H9 (cell line): ENCODE measurements at regions not wholly inside any gene's neighbourhood (a gene's known extent, or its start where the extent isn't known, plus 50 kb on each side); places are given as distances from the start of the nearest gene placed in this dataset.

Experiments used
- DNase-seq: peaks from one replicate; pipeline ENCODE4 v3.0.0-alpha.2; 2017
- H2AFZ ChIP-seq: one replicate; pipeline ENCODE4 v1.6.1; 2013; ENCODE audit warnings: mild to moderate bottlenecking, low read length, control low read depth, moderate library complexity
- H2AK5ac ChIP-seq: 2 replicates; pipeline ENCODE4 v1.6.1; 2013; ENCODE audit warnings: low read length, control low read depth, mixed read lengths; ENCODE audit not compliant: insufficient read length
- H2BK120ac ChIP-seq: one replicate; pipeline ENCODE4 v1.6.1; 2013; ENCODE audit warnings: low read depth, mild to moderate bottlenecking, low read length, control low read depth, inconsistent platforms; ENCODE audit not compliant: poor library complexity, severe bottlenecking
- H2BK12ac ChIP-seq: 2 replicates; pipeline ENCODE4 v1.6.1; 2013; ENCODE audit warnings: low read length, control low read depth, mixed read lengths, low read depth; ENCODE audit not compliant: insufficient read length
- H2BK15ac ChIP-seq: 2 replicates; pipeline ENCODE4 v1.6.1; 2013; ENCODE audit warnings: low read depth, low read length, control low read depth
- H2BK20ac ChIP-seq: one replicate; pipeline ENCODE4 v1.6.1; 2013; ENCODE audit warnings: low read depth, mild to moderate bottlenecking, low read length, control low read depth, inconsistent platforms; ENCODE audit not compliant: poor library complexity, severe bottlenecking
- H2BK5ac ChIP-seq: 2 replicates; pipeline ENCODE4 v1.6.1; 2013; ENCODE audit warnings: low read length, control low read depth, mixed read lengths; ENCODE audit not compliant: insufficient read length
- H3K14ac ChIP-seq: 2 replicates; pipeline ENCODE4 v1.6.1; 2013; ENCODE audit warnings: low read length, control low read depth; ENCODE audit not compliant: insufficient read depth
- H3K18ac ChIP-seq: 2 replicates; pipeline ENCODE4 v1.6.1; 2013; ENCODE audit warnings: low read depth, mild to moderate bottlenecking, mixed read lengths, low read length, control low read depth; ENCODE audit not compliant: insufficient read length
- H3K23ac ChIP-seq: 2 replicates; pipeline ENCODE4 v1.6.1; 2013; ENCODE audit warnings: low read length, control low read depth, mixed read lengths, low read depth; ENCODE audit not compliant: insufficient read length
- H3K23me2 ChIP-seq: 2 replicates; pipeline ENCODE4 v1.6.1; 2013; ENCODE audit warnings: low read depth, mild to moderate bottlenecking, mixed read lengths, low read length, control low read depth; ENCODE audit not compliant: insufficient read length, poor library complexity, severe bottlenecking
- H3K27ac ChIP-seq: 2 replicates; pipeline ENCODE4 v1.5.1; 2013; ENCODE audit warnings: low read length, control low read depth, mixed read lengths, low read depth; ENCODE audit not compliant: insufficient read length
- H3K27me3 ChIP-seq: 2 replicates; pipeline ENCODE4 v1.6.1; 2013; ENCODE audit warnings: low read length, control low read depth, inconsistent platforms; ENCODE audit not compliant: insufficient read depth
- H3K4ac ChIP-seq: 2 replicates; pipeline ENCODE4 v1.6.1; 2013; ENCODE audit warnings: low read depth, mild to moderate bottlenecking, control low read depth, inconsistent platforms, low read length, moderate library complexity
- H3K4me1 ChIP-seq: 2 replicates; pipeline ENCODE4 v1.6.1; 2013; ENCODE audit warnings: low read length, control low read depth, inconsistent platforms; ENCODE audit not compliant: insufficient read depth
- H3K4me2 ChIP-seq: 2 replicates; pipeline ENCODE4 v1.6.1; 2013; ENCODE audit warnings: low read length, control low read depth, mixed read lengths; ENCODE audit not compliant: insufficient read length, insufficient read depth
- H3K56ac ChIP-seq: 2 replicates; pipeline ENCODE4 v1.6.1; 2013; ENCODE audit warnings: low read depth, mild to moderate bottlenecking, mixed read lengths, low read length, control low read depth; ENCODE audit not compliant: insufficient read length
- H3K79me1 ChIP-seq: 2 replicates; pipeline ENCODE4 v1.6.1; 2013; ENCODE audit warnings: low read depth, mild to moderate bottlenecking, moderate library complexity, low read length, control low read depth, inconsistent platforms; ENCODE audit not compliant: insufficient read depth, poor library complexity, severe bottlenecking
- H3K79me2 ChIP-seq: 2 replicates; pipeline ENCODE4 v1.6.1; 2013; ENCODE audit warnings: low read length, control low read depth, inconsistent platforms; ENCODE audit not compliant: insufficient read depth
- H3K9ac ChIP-seq: 2 replicates; pipeline ENCODE4 v1.6.1; 2013; ENCODE audit warnings: low read length, control low read depth, mixed read lengths; ENCODE audit not compliant: insufficient read length; ENCODE audit errors: extremely low read depth
- H3K9me3 ChIP-seq: one replicate; pipeline ENCODE4 v1.6.1; 2013; ENCODE audit warnings: low read depth, low read length, inconsistent platforms; ENCODE audit not compliant: control insufficient read depth
- H3T11ph ChIP-seq: one replicate; pipeline ENCODE4 v1.6.1; 2013; ENCODE audit warnings: mild to moderate bottlenecking, low read length, control low read depth, inconsistent platforms
- H4K20me1 ChIP-seq: one replicate; pipeline ENCODE4 v1.6.1; 2013; ENCODE audit not compliant: control insufficient read depth, insufficient read length, insufficient read depth
- H4K5ac ChIP-seq: 2 replicates; pipeline ENCODE4 v1.6.1; 2013; ENCODE audit warnings: low read depth, mild to moderate bottlenecking, mixed read lengths, low read length, control low read depth; ENCODE audit not compliant: insufficient read length
- H4K8ac ChIP-seq: replicated peaks from 2 replicates; pipeline ENCODE4 v1.6.1; 2013; ENCODE audit warnings: low read length, control low read depth, mixed read lengths, low read depth; ENCODE audit not compliant: insufficient read length
- H4K91ac ChIP-seq: 2 replicates; pipeline ENCODE4 v1.6.1; 2013; ENCODE audit warnings: low read depth, mild to moderate bottlenecking, moderate library complexity, mixed read lengths, low read length, control low read depth; ENCODE audit not compliant: insufficient read length
- H3K27ac Mint-ChIP-seq, 3 experiments: 2 replicates in 2 of 3; 3 replicates in 1 of 3; pipeline ENCODE4 v1.8.0; 2020 to 2021; ENCODE audit warnings: mixed read lengths in 3 of 3, mild to moderate bottlenecking in 1 of 3, moderate library complexity in 1 of 3
- H3K27me3 Mint-ChIP-seq: 2 replicates; pipeline ENCODE4 v1.8.0; 2021; ENCODE audit warnings: low read depth, mild to moderate bottlenecking, moderate library complexity, mixed read lengths
- H3K36me3 Mint-ChIP-seq, 3 experiments: 2 replicates in 2 of 3; 3 replicates in 1 of 3; pipeline ENCODE4 v1.8.0; 2020 to 2021; ENCODE audit warnings: low read depth in 3 of 3, mixed read lengths in 3 of 3; ENCODE audit not compliant: insufficient read depth in 1 of 3
- H3K4me1 Mint-ChIP-seq, 2 experiments: 2 replicates each; pipeline ENCODE4 v1.8.0; 2020; ENCODE audit warnings: mixed read lengths in 2 of 2
- H3K4me3 Mint-ChIP-seq, 2 experiments: 2 replicates in 1 of 2; 3 replicates in 1 of 2; pipeline ENCODE4 v1.8.0; 2020 to 2021; ENCODE audit warnings: mild to moderate bottlenecking in 2 of 2, mixed read lengths in 2 of 2, moderate library complexity in 1 of 2
- H3K9me3 Mint-ChIP-seq, 2 experiments: 2 replicates in 1 of 2; 3 replicates in 1 of 2; pipeline ENCODE4 v1.8.0; 2020; ENCODE audit warnings: mild to moderate bottlenecking in 2 of 2, mixed read lengths in 2 of 2, moderate library complexity in 1 of 2
- CTCF ChIP-seq: fragments of 200-600 bp; sonication (generic); conservative IDR thresholded peaks from 3 replicates; pipeline ENCODE4 v1.8.0; 2021; ENCODE audit warnings: antibody characterized with exemption, mild to moderate bottlenecking
- WGBS: extraction: QIAGEN DNeasy Blood & Tissue Kit; methylation state at CpG from one replicate; pipeline ENCODE4 v1.1.7; 2013; ENCODE audit warnings: missing lambda C conversion rate, low lambda C conversion rate, mixed read lengths; ENCODE audit not compliant: insufficient read length; ENCODE audit errors: extremely low coverage; 5-methylcytosine and 5-hydroxymethylcytosine counted together

- H3K9me3 Mint-ChIP-seq = no peaks in the 10 kb centered on the region
- Histone ChIP-seq H3K27me3 (peaks cover 6% of the 10 kb centered on the region; the same call in 1 of the 2 replicates), H4K5ac (no peak overlapping the region), H3K9me3 (no peaks in the 10 kb centered on the region), H3K79me1 (no peaks in the 10 kb centered on the region), H3K56ac (no peak overlapping the region), H3K27ac (no peak overlapping the region), H2BK120ac (no peak overlapping the region), H2BK20ac (no peak overlapping the region), H3K4me2 (no peak overlapping the region), H3K23me2 (peaks cover 11% of the 10 kb centered on the region), H2AK5ac (no peak overlapping the region), H3K18ac (no peak overlapping the region), H2AFZ (no peak overlapping the region), H3T11ph (no peak overlapping the region), H4K20me1 (no peaks in the 10 kb centered on the region), H4K8ac (no peak overlapping the region), H3K23ac (no peak overlapping the region), H2BK12ac (no peak overlapping the region), H3K9ac (no peak overlapping the region), H3K4ac (no peak overlapping the region), H3K4me1 (no peaks in the 10 kb centered on the region; the same call in 1 of the 2 replicates), H2BK15ac (no peak overlapping the region), H4K91ac (no peak overlapping the region), H3K14ac (no peak overlapping the region), H2BK5ac (no peak overlapping the region), H3K79me2 (no peaks in the 10 kb centered on the region)
- H3K27me3 Mint-ChIP-seq = peaks cover 47% of the 10 kb centered on the region
- no peak for TF ChIP-seq CTCF
- H3K36me3 Mint-ChIP-seq = no peaks in the 10 kb centered on the region; a peak in 1 of 7 replicates
- peaks cover 19 to 20% of the 10 kb centered on the region in 2 experiments for H3K4me1 Mint-ChIP-seq
- H3K4me3 Mint-ChIP-seq = no peak overlapping the region
- WGBS = no CpG with 5 or more reads among the region's 2 CpGs
- no peak overlapping the region for H3K27ac Mint-ChIP-seq
- no peak for DNase-seq
Observed at GRCh38 chr4:82046796-82047195, 327.0 kb downstream of the HNRNPD start.
